ENCODE measurements at regions not wholly inside any gene's neighbourhood (a gene's known extent, or its start where the extent isn't known, plus 50 kb on each side); places are given as distances from the start of the nearest gene placed in this dataset.
"Not testable (repeated sequence)": the region's sequence is repeated elsewhere in the genome, so short reads cannot be mapped to it uniquely, and the experiment has no call there.

DNA sequence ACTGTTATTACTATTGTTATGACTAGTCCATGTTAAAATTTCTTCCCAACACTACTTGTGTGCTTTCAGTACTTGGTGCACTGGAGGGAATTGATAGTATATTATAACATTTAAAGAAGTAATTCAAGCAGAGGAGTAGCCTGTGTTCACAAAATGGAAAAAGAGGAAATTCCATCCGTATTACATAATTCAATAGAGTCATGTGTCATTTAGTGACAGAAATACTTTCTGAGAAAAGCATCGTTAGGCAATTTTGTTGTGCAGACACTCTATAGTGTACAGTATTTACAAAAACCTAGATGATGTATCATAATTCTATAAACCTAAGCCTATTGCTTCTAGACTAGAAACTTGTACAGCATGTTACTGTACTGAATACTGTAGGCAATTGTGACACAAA is 78.3 kb upstream of the PCSK5 start:
- no peak overlapping the region for H3K4me3 ChIP-seq
- H3K27ac ChIP-seq = no peak overlapping the region
- no peak for DNase-seq (ENCODE audit: low spot score)
- TF ChIP-seq, protein P1, sequence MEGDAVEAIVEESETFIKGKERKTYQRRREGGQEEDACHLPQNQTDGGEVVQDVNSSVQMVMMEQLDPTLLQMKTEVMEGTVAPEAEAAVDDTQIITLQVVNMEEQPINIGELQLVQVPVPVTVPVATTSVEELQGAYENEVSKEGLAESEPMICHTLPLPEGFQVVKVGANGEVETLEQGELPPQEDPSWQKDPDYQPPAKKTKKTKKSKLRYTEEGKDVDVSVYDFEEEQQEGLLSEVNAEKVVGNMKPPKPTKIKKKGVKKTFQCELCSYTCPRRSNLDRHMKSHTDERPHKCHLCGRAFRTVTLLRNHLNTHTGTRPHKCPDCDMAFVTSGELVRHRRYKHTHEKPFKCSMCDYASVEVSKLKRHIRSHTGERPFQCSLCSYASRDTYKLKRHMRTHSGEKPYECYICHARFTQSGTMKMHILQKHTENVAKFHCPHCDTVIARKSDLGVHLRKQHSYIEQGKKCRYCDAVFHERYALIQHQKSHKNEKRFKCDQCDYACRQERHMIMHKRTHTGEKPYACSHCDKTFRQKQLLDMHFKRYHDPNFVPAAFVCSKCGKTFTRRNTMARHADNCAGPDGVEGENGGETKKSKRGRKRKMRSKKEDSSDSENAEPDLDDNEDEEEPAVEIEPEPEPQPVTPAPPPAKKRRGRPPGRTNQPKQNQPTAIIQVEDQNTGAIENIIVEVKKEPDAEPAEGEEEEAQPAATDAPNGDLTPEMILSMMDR (IDR thresholded peaks at IDR 0.05) = no peak

GRCh38 chr9:75814667-75815066 is 75.8 kb upstream of the PCSK5 start:
- TF ChIP-seq, protein P1 (IDR thresholded peaks at IDR 0.05) = no peak
- Histone ChIP-seq H3K27ac (no peak overlapping the region), H3K4me3 (no peak overlapping the region)
- DNase-seq (ENCODE audit: low spot score) = no peak

DNA sequence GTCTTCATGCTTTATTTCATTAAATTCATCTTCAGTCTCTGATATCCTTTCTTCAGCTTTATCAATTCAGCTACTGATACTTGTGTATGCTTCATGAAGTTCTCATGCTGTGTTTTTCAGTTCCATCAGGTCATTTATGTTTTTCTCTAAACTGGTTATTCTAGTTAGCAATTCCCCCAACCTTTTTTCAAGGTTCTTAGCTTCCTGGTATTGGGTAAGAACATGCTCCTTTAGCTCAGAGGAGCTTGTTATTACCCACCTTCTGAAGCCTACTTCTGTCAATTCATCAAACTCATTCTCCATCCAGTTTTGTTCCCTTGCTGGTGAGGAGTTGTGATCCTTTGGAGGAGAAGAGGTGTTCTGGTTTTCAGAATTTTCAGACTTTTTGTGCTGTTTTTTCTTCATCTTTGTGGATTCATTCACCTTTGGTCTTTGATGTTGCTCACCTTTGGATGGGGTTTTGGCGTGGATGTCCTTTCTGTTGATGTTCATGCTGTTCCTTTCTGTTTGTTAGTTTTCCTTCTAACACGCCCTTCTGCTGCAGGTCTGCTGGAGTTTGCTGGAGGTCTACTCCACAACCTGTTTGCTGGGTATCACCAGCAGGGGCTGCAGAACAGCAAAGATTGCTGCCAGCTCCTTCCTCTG is 69.9 kb upstream of the PCSK5 start:
- DNase-seq (ENCODE audit: low spot score); H3K4me3 ChIP-seq; H3K27ac ChIP-seq: not testable (repeated sequence)

- TF ChIP-seq, protein P1 (IDR thresholded peaks at IDR 0.05) = no peak
These were observed 67.3 kb upstream of the PCSK5 start for GRCh38 chr9:75823151-75823550.

GRCh38 chr9:75824816-75825568 is 65.5 kb upstream of the PCSK5 start:
- Histone ChIP-seq H3K27ac (peak overlapping the region; percentile 42 to 71), H3K4me3 (no peak overlapping the region)
- TF ChIP-seq, protein P1 (IDR thresholded peaks at IDR 0.05) = no peak
- no peak for DNase-seq (ENCODE audit: low spot score)

More at GRCh38 chr9:75823151-75823550, 67.3 kb upstream of the PCSK5 start:
- Histone ChIP-seq H3K27ac (no peak overlapping the region), H3K4me3 (no peak overlapping the region)
- DNase-seq (ENCODE audit: low spot score) = no peak

DNA sequence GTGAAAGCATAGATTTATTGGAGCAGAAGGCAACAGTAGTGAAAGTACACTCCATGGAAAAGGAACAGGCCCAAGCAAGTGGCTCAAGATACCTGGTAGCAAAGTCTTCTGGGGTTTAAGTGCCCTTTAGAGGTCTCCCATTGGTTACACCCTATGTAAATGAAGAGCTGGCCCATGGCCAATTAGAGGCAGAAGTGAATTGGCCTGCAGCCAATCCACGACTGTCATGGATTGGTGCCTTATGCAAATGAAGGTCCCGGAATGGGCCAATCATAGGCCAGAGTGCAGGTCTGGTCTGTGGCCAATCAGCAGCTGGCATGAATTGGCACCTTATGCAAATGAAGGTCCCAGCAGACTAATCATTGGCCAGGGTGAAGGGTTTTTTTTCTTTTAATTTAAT is 64.2 kb upstream of the PCSK5 start:
- no peak overlapping the region for H3K4me3 ChIP-seq
- TF ChIP-seq, protein P1 (IDR thresholded peaks at IDR 0.05) = no peak
- DNase-seq (ENCODE audit: low spot score) = no peak
- peak overlapping the region in 1 of 2 donors; percentile 8 for H3K27ac ChIP-seq

GRCh38 chr9:75830303-75830702 is 60.2 kb upstream of the PCSK5 start:
- Histone ChIP-seq H3K4me3 (no peak overlapping the region), H3K27ac (no peak overlapping the region)
- DNase-seq (ENCODE audit: low spot score) = no peak
- TF ChIP-seq, protein P1 (IDR thresholded peaks at IDR 0.05) = no peak
